T47D (cell line): ENCODE measurements at regions not wholly inside any gene's neighbourhood (a gene's known extent, or its start where the extent isn't known, plus 50 kb on each side); places are given as distances from the start of the nearest gene placed in this dataset.

Source experiments
- DNase-seq, 2 experiments: peaks; one replicate each; pipeline versions ENCODE4 v3.0.0 to v3.0.0-alpha.2; 2011 to 2012; ENCODE audit warnings: low read depth in 1 of 2, low spot score in 1 of 2
- JUND ChIP-seq: IDR thresholded peaks from 2 replicates; pipeline ENCODE4 v1.6.1; 2012; ENCODE audit warnings: low read depth
- in situ Hi-C: cut with HindIII; loops from 2 replicates; pipeline ENCODE4 v1.10.0; 2016; ENCODE audit warnings: low sequenced_read_pairs, low pct_unique_long_range_greater_than_20kb

GRCh38 chr10:3442451-3442990 is 269.9 kb upstream of the PITRM1 start:
- in situ Hi-C loops = no loop called here
- DNase-seq = no peak
- TF ChIP-seq JUND = no peak

- in situ Hi-C loops = no loop called here
- TF ChIP-seq JUND = no peak
- DNase-seq = no peak
Measured at GRCh38 chr10:3439183-3439582, 266.6 kb upstream of the PITRM1 start.

DNA sequence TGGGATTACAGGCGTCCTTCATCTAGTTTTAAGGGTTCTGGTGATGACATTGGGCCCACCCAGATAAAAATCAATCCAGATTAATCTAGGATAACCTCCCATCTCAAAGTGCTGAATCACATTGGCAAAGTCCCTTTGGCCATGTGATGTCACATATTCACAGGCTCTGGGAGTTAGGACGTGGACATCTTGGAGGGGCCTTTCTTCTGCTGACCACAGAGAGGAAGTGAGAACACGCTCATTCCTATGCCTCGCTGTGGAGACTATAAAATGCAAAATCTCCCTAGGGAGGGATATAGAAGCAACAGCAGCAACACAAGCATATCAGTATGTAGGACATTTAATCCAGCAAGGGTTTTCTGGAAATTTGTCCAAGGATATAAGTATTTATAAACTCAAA is 266.0 kb upstream of the PITRM1 start:
- TF ChIP-seq JUND = no peak
- DNase-seq = no peak
- in situ Hi-C loops = no loop called here

DNA sequence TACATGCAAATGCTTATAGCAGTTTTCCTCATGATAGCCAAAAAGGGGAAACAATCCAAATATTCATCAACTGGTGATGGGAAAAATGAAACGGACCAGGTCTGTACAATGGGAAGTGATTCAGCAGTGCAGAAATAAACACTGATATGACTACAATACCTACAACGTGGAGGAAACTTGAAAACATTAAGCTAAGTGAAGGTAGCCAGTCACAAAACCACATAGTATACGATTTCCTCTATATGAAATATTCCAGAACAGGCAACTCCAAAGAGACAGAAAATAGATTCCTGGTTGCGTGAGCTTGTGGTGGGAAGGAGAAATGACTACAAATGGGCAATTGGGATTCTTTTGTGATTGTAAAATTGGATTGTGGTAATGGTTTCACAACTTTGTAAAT is 263.1 kb upstream of the PITRM1 start:
- in situ Hi-C loops = no loop called here
- no peak for TF ChIP-seq JUND
- DNase-seq = no peak

DNA sequence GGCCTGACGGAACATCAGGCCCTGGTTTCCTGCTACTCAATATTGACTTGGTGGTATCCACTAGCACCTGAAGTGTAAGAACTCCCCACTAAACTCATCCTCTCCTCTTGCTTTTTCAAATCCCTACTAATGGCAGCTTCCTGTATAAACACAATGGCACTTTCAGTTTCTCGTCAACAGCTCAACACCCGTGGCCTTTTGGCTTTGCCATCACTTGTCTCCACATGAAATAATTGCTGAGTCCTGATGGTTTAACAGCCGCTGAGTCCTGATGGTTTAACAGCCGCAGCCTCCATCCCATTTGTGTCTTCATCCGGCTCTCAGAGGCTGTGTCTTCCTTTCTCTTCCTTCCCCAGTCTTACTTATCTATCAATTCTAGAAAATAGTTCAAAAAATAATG is 261.4 kb upstream of the PITRM1 start:
- TF ChIP-seq JUND = no peak
- no peak for DNase-seq
- in situ Hi-C loops = no loop called here

- DNase-seq = no peak
- in situ Hi-C loops = no loop called here
- TF ChIP-seq JUND = no peak
Measured at GRCh38 chr10:3433131-3433530, 260.5 kb upstream of the PITRM1 start.

DNA sequence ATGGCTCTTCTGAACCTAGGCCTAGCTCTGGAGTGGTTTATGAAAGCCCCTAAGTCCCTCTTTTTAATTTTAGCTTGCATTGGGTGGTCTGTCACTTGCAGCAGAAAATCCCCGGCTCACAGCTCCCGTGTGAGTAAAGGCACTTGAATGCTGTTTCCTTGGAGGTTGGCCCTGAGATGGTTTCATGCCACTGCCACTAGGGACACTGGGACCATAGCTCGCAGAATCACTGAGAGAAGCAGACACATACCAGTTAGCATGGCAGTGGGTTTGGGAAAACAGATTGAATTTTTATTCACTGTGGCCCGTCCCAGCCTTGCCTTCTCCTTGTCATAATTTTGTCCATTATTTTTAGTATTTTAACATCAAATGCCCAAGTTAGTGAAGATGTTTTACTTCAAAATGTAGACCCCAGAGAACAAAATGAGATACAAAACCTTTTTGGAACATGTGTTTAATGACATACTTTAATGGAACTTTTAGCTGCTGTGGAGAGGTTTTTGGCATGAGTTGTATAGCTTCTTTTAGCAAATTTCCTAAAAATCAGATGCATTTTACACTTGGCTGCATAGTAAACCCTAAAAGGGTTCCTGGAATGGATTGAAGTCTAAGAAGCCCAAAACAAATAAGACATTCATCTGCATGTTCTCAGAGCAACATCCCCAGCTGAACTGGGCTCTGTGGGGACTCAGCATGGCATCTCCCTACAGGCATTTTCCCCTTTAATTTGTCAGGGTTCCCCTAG is 259.7 kb upstream of the PITRM1 start:
- no peak for TF ChIP-seq JUND
- in situ Hi-C loops = no loop called here
- DNase-seq = peak in 1 of 2 experiments; percentile 18

DNA sequence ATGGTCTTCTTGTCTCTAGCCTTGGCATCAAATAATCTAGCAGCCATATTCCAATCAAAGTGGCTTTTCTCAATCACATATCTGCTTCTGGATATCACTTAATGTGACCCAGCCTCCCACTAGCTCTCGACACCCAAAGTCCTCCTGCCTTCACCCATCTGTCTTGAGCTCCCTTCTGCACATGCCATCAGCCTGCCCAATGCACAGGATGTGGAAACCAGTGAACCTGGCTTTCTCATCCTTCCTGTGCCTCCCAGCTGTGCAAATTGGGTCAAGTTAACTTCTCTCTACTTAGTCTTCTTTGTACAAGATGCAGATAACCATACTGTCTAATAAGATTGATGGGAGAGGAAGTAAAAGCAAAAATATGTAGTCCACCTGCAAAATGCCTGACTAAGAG is 257.9 kb upstream of the PITRM1 start:
- in situ Hi-C loops = no loop called here
- no peak for DNase-seq
- TF ChIP-seq JUND = no peak

DNA sequence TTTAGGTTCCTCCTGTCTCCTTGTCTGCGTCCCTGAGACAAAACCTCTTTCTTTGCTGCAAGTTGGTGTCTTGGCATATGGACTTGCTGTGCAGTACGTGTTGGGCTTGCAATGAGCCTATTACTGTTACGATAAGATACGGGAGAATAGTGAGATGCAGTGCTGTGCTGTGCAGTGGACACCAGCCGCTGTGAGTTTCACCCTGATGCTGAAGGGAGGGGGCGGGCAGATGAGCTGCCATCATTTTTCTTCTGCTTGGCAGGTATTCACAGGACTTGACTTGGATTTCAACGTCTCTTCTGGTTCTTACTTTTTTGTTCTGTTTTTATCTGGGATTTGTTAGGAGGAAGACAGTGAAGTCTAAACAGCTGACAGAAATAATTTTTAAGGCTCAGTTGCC is 257.1 kb upstream of the PITRM1 start:
- in situ Hi-C loops = no loop called here
- TF ChIP-seq JUND = no peak
- no peak for DNase-seq

DNA sequence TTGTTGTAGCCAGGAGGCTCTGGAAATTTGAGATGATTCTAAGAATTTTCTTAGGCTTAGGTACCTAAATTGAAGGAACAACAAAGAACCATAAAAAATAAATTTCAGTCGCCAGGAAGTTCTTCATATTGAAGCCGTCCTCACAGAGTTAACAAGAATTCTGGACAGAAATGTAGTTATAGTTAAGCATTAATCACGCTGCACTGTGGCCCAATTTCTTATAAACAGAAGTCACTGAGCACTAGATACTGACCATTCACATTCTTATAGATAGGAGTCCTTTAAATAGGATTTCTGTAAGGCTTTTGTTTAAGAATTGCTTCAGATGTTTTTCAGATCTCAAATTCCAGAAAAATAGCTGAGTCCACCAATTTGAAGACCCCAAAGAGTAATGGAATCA is 256.2 kb upstream of the PITRM1 start:
- TF ChIP-seq JUND = no peak
- no peak for DNase-seq
- in situ Hi-C loops = no loop called here

DNA sequence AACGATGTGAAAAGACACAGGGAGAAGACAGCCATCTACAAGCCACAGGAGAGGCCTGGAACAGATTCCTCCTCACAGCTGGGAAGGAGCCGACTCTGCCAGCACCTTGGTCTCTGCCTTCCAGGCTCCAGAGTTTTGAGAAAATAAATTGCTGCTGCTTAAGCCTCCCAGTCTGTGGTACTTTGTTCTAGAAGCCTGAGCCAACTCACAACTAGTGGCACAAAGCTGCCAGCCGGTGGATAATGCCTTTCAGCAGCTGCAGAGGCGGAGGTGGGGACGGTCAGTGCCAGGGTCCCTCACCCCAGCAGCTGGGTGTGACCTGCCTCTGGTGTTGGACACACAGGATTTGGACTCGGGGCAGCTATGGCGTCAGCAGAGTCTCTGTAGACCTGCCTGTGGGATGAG is 255.4 kb upstream of the PITRM1 start:
- no peak for TF ChIP-seq JUND
- no peak for DNase-seq
- in situ Hi-C loops = no loop called here

- DNase-seq = no peak
- in situ Hi-C loops = no loop called here
- no peak for TF ChIP-seq JUND
Measured at GRCh38 chr10:3427347-3427746, 254.8 kb upstream of the PITRM1 start.

DNA sequence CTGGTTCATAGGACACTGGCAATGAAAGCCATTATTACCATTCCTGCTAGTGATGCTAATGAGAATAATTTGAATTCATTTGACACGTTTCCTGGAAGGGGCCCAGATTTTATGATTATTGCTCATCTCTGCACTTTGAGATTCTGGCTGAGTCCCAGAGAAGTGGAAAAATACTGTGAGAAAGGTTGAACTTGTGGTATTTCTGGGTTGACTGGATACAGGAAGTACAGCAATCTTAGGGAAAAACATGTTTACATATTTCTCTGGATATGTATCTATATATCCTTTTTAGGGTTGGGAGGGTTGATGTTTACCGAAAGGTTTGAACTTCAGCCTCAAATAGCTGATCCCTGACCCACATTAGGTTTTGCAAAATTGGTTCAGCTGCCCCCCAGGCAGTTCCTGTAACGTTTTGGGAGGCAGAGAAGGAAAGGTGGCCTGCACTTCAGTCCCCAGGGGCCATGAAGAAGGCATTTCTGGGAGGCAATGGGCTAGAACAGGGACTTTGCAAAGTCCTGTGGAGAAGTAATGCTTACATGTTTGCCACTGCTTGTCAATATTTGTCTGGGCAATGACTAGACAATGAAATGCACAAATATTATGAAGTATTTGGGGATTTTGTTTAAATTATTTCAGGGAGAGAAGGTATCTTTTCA is 253.7 kb upstream of the PITRM1 start:
- in situ Hi-C loops = no loop called here
- DNase-seq = peak in 1 of 2 experiments; percentile 55

DNA sequence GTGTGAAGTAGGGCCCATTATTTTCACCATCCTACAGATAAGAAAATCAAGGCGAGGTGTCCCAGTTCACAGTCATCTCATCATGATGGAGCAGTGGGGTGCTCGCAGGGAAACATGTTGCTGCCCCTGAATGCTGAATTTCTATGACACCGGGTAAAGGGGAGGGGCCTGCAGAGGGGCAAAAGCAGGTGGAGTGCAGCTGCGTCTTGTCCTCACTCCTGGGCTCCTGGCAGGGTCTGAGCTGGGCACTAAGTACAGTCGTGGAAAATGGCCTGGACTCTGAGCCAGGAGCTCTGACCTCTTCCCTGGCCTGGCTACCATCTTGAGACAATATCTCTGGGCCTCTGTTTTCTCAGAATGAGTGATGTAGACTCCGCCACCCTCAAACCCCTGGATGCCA is 253.1 kb upstream of the PITRM1 start:
- DNase-seq = no peak
- no peak for TF ChIP-seq JUND
- in situ Hi-C loops = no loop called here

More for the DNA sequence above, 253.7 kb upstream of the PITRM1 start:
- no peak for TF ChIP-seq JUND
